WTC11 (cell line): ENCODE measurements at regions not wholly inside any gene's neighbourhood (a gene's known extent, or its start where the extent isn't known, plus 50 kb on each side); places are given as distances from the start of the nearest gene placed in this dataset.
"Not testable (repeated sequence)": the region's sequence is repeated elsewhere in the genome, so short reads cannot be mapped to it uniquely, and the experiment has no call there.

ENCODE experiments used
- ATAC-seq: fragments of 200-7000 bp; cut with Tn5 transposase; 2 replicates; pipeline ENCODE4 v1.10.0; 2021; ENCODE audit warnings: mild to moderate bottlenecking, moderate library complexity
- CTCF ChIA-PET: fragments of 300-600 bp; sonication (Branson Sonifier 250); formaldehyde crosslinking; loops from one replicate; lab custom pipeline; 2021; ENCODE audit warnings: antibody characterized with exemption; lab: Charles Lee
- POLR2A ChIA-PET: fragments of 350-600 bp; sonication (Branson Sonifier 250); formaldehyde crosslinking; loops from one replicate; lab custom pipeline; 2021; ENCODE audit warnings: antibody characterized with exemption; lab: Charles Lee
- DNase-seq: peaks from one replicate; pipeline ENCODE4 v3.0.0; 2021; ENCODE audit warnings: low spot score
- H3K27ac Mint-ChIP-seq: 2 replicates; pipeline ENCODE4 v1.8.0; 2021; ENCODE audit warnings: mixed read lengths
- H3K27me3 Mint-ChIP-seq: 2 replicates; pipeline ENCODE4 v1.8.0; 2021; ENCODE audit warnings: low read depth, mild to moderate bottlenecking, moderate library complexity, mixed read lengths
- H3K36me3 Mint-ChIP-seq: 2 replicates; pipeline ENCODE4 v1.8.0; 2021; ENCODE audit warnings: mixed read lengths
- H3K4me1 Mint-ChIP-seq: 2 replicates; pipeline ENCODE4 v1.8.0; 2022; ENCODE audit warnings: mixed read lengths
- H3K4me3 Mint-ChIP-seq: 2 replicates; pipeline ENCODE4 v1.8.0; 2021; ENCODE audit warnings: mild to moderate bottlenecking, moderate library complexity, mixed read lengths
- H3K9me3 Mint-ChIP-seq: 2 replicates; pipeline ENCODE4 v1.8.0; 2021; ENCODE audit warnings: mixed read lengths
- AR ChIP-seq: fragments of 250-450 bp; sonication (Bioruptor Pico); IDR thresholded peaks from 2 replicates; pipeline ENCODE4 v1.9.0; 2021; ENCODE audit warnings: mild to moderate bottlenecking
- ATF6 ChIP-seq: sonication (generic); formaldehyde crosslinking; IDR thresholded peaks from 2 replicates; pipeline ENCODE4 v1.8.1; 2023; ENCODE audit warnings: mild to moderate bottlenecking, missing genetic modification reagents
- E2F1 ChIP-seq: sonication (generic); formaldehyde crosslinking; IDR thresholded peaks from 2 replicates; pipeline ENCODE4 v1.8.0; 2022; ENCODE audit warnings: mild to moderate bottlenecking, missing genetic modification reagents
- E2F4 ChIP-seq: sonication (generic); formaldehyde crosslinking; IDR thresholded peaks from 2 replicates; pipeline ENCODE4 v1.8.1; 2022; ENCODE audit warnings: low read depth, mild to moderate bottlenecking, moderate library complexity, missing genetic modification reagents, borderline replicate concordance
- E2F5 ChIP-seq: sonication (generic); formaldehyde crosslinking; IDR thresholded peaks from 2 replicates; pipeline ENCODE4 v1.8.1; 2022; ENCODE audit warnings: mild to moderate bottlenecking, moderate library complexity, missing genetic modification reagents
- ELF4 ChIP-seq: sonication (generic); formaldehyde crosslinking; IDR thresholded peaks from 2 replicates; pipeline ENCODE4 v1.8.1; 2022; ENCODE audit warnings: low read depth, mild to moderate bottlenecking, moderate library complexity, missing genetic modification reagents
- ERG ChIP-seq: fragments of 250-450 bp; sonication (Bioruptor Pico); IDR thresholded peaks from 2 replicates; pipeline ENCODE4 v1.8.0; 2021; ENCODE audit warnings: mild to moderate bottlenecking
- GABPB1 ChIP-seq: sonication (generic); formaldehyde crosslinking; IDR thresholded peaks from 2 replicates; pipeline ENCODE4 v1.8.1; 2023; ENCODE audit warnings: mild to moderate bottlenecking, missing genetic modification reagents
- GRHL2 ChIP-seq: fragments of 250-450 bp; sonication (Bioruptor Pico); IDR thresholded peaks from 2 replicates; pipeline ENCODE4 v1.8.0; 2022; ENCODE audit warnings: mild to moderate bottlenecking, moderate library complexity; ENCODE audit not compliant: insufficient replicate concordance, severe bottlenecking
- GTF2I ChIP-seq: fragments of 250-450 bp; sonication (Bioruptor Pico); conservative IDR thresholded peaks from 2 replicates; pipeline ENCODE4 v1.4.0; 2021; ENCODE audit warnings: mild to moderate bottlenecking
- IRF1 ChIP-seq: sonication (generic); formaldehyde crosslinking; IDR thresholded peaks from 2 replicates; pipeline ENCODE4 v1.8.0; 2023; ENCODE audit warnings: missing genetic modification reagents
- MAX ChIP-seq: sonication (generic); formaldehyde crosslinking; IDR thresholded peaks from 2 replicates; pipeline ENCODE4 v1.8.0; 2022; ENCODE audit warnings: mild to moderate bottlenecking, missing genetic modification reagents
- NR2C2 ChIP-seq: sonication (generic); formaldehyde crosslinking; IDR thresholded peaks from 2 replicates; pipeline ENCODE4 v1.8.0; 2022; ENCODE audit warnings: mild to moderate bottlenecking, missing genetic modification reagents
- NR3C1 ChIP-seq: sonication (generic); formaldehyde crosslinking; conservative IDR thresholded peaks from 2 replicates; pipeline ENCODE4 v1.8.1; 2023; ENCODE audit warnings: low read depth, mild to moderate bottlenecking, missing genetic modification reagents
- ZNF121 ChIP-seq: sonication (generic); formaldehyde crosslinking; IDR thresholded peaks from 2 replicates; pipeline ENCODE4 v1.8.0; 2023; ENCODE audit warnings: missing genetic modification reagents
- ZNF532 ChIP-seq: fragments of 250-450 bp; sonication (Bioruptor Pico); IDR thresholded peaks from 2 replicates; pipeline ENCODE4 v1.9.0; 2021; ENCODE audit warnings: mild to moderate bottlenecking, borderline replicate concordance
- ZSCAN18 ChIP-seq: fragments of 250-450 bp; sonication (Bioruptor Pico); IDR thresholded peaks from 2 replicates; pipeline ENCODE4 v2.1.2; 2022; ENCODE audit warnings: mild to moderate bottlenecking, moderate library complexity

GRCh38 chr18:59038295-59039039, 101.2 kb upstream of the SEC11C start:
- POLR2A ChIA-PET, result no interaction called here
- TF ChIP-seq GABPB1 (CRISPR knock-in tag), result no peak
- TF ChIP-seq GTF2I, result no peak
- no peak for TF ChIP-seq AR
- no peak for TF ChIP-seq NR2C2 (CRISPR knock-in tag)
- TF ChIP-seq NR3C1, result no peak
- no peak for TF ChIP-seq E2F5 (CRISPR knock-in tag)
- TF ChIP-seq E2F4 (CRISPR knock-in tag), result no peak
- TF ChIP-seq ZNF532 (CRISPR knock-in tag), result no peak
- no peak for TF ChIP-seq ERG (CRISPR knock-in tag)
- TF ChIP-seq ATF6, result no peak
- no peak for TF ChIP-seq MAX (CRISPR knock-in tag)
- TF ChIP-seq ELF4 (CRISPR knock-in tag), result no peak
- TF ChIP-seq IRF1 (CRISPR knock-in tag), result no peak
- TF ChIP-seq GRHL2 (CRISPR knock-in tag), result no peak
- no peak for TF ChIP-seq E2F1 (CRISPR knock-in tag)
- no peak for TF ChIP-seq ZSCAN18 (CRISPR knock-in tag)
- TF ChIP-seq ZNF121 (CRISPR knock-in tag), result no peak
- TF ChIP-seq, all 79 proteins: peak for 0
- ATAC-seq (no peak), DNase-seq (no peak)
- Mint-ChIP-seq H3K36me3 (no peaks in the 10 kb centered on the region), H3K27me3 (no peaks in the 10 kb centered on the region), H3K27ac (no peak overlapping the region), H3K4me1 (0 out of 2 replicates have a peak, but pooled peaks cover 8% of the 10 kb centered on the region), H3K9me3 (no peaks in the 10 kb centered on the region), H3K4me3 (no peak overlapping the region)
- CTCF ChIA-PET, result interaction anchor here (1.0 kb wide), 1 partner anchor 1136 kb away, joined by 3 read pairs; no protein-coding TSS in a partner anchor

- H3K27ac Mint-ChIP-seq, H3K36me3 Mint-ChIP-seq, H3K4me3 Mint-ChIP-seq, H3K4me1 Mint-ChIP-seq, ATAC-seq, H3K27me3 Mint-ChIP-seq, H3K9me3 Mint-ChIP-seq, POLR2A ChIA-PET, DNase-seq, CTCF ChIA-PET: not testable (repeated sequence)
Observed at GRCh38 chr18:59039040-59039320, 100.7 kb upstream of the SEC11C start.
